Prostate gland (tissue), 2 donors: ENCODE measurements at regions not wholly inside any gene's neighbourhood (a gene's known extent, or its start where the extent isn't known, plus 50 kb on each side); places are given as distances from the start of the nearest gene placed in this dataset.

ENCODE experiments used
- DNase-seq: peaks from one replicate; pipeline ENCODE4 v3.0.0-alpha.2; 2019; ENCODE audit warnings: low spot score
- H3K27ac ChIP-seq, 2 donors: fragments of 200-600 bp; sonication (generic); 2 replicates each; pipeline ENCODE4 v1.5.1; 2017 to 2019
- H3K27me3 ChIP-seq: fragments of 200-600 bp; sonication (generic); replicated peaks from 2 replicates; pipeline ENCODE4 v1.5.1; 2019; ENCODE audit not compliant: insufficient read depth
- H3K36me3 ChIP-seq, 2 donors: fragments of 200-600 bp; sonication (generic); 1 replicate in 1 of 2; 2 replicates in 1 of 2; pipeline versions ENCODE4 v1.5.1 to v1.8.1; 2017 to 2019
- H3K4me1 ChIP-seq: fragments of 200-600 bp; sonication (generic); replicated peaks from 2 replicates; pipeline ENCODE4 v1.5.1; 2019
- H3K4me3 ChIP-seq, 2 donors: fragments of 200-600 bp; sonication (generic); 2 replicates each; pipeline ENCODE4 v1.5.1; 2017 to 2019
- H3K9me3 ChIP-seq: fragments of 200-600 bp; sonication (generic); 2 replicates; pipeline ENCODE4 v1.5.1; 2017
- POLR2A ChIP-seq: fragments of 450-650 bp; IDR thresholded peaks from one replicate; pipeline ENCODE4 v1.6.1; 2016; ENCODE audit warnings: antibody characterized with exemption, mild to moderate bottlenecking
- POLR2AphosphoS5 ChIP-seq: sonication (generic); formaldehyde crosslinking; IDR thresholded peaks from one replicate; pipeline ENCODE4 v1.6.1; 2017; ENCODE audit warnings: antibody characterized with exemption
- WGBS: methylation state at CpG from one replicate; pipeline ENCODE4 v1.1.5; 2018; 5-methylcytosine and 5-hydroxymethylcytosine counted together
- intact Hi-C: fragments of 100-400 bp; cut with DNase I; formaldehyde crosslinking; loops from one replicate; pipeline ENCODE4 v1.14.2; 2022
- TF ChIP-seq, protein P1 (sequence below), 4 experiments: fragments of 200-600 bp in 2 of 4; fragments of 450-650 bp in 2 of 4; sonication (generic) in 2 of 4; IDR thresholded peaks; 1 replicate in 3 of 4; 2 replicates in 1 of 4; pipeline ENCODE4 v1.5.1; 2016 to 2019; ENCODE audit warnings: antibody characterized with exemption in 4 of 4, mild to moderate bottlenecking in 2 of 4, moderate library complexity in 2 of 4

DNA sequence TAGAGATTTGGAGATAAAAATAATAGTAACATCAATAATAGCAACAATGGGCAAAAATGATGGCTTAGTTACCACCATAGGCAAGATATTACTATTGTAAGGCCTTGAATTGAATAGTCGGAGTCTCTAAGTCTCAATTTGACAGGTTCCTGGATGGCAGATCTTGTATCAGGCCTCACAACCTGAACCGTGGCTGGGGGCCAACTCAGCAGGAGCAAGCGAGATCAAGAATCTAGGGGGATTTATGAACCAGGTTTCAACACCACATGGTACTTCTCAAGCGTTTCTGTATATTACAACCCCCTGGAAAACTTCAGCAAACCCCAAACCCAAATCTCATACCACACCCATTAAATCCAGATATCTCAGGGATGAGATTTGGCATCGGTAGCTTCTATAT, 573.8 kb downstream of the LIG4 start:
- Histone ChIP-seq H3K9me3 (no peaks in the 10 kb centered on the region), H3K4me1 (no peaks in the 10 kb centered on the region), H3K27me3 (no peaks in the 10 kb centered on the region), H3K27ac (no peak overlapping the region), H3K4me3 (no peak overlapping the region), H3K36me3 (no peaks in the 10 kb centered on the region)
- TF ChIP-seq POLR2A (no peak), POLR2AphosphoS5 (no peak)
- TF ChIP-seq, protein P1, sequence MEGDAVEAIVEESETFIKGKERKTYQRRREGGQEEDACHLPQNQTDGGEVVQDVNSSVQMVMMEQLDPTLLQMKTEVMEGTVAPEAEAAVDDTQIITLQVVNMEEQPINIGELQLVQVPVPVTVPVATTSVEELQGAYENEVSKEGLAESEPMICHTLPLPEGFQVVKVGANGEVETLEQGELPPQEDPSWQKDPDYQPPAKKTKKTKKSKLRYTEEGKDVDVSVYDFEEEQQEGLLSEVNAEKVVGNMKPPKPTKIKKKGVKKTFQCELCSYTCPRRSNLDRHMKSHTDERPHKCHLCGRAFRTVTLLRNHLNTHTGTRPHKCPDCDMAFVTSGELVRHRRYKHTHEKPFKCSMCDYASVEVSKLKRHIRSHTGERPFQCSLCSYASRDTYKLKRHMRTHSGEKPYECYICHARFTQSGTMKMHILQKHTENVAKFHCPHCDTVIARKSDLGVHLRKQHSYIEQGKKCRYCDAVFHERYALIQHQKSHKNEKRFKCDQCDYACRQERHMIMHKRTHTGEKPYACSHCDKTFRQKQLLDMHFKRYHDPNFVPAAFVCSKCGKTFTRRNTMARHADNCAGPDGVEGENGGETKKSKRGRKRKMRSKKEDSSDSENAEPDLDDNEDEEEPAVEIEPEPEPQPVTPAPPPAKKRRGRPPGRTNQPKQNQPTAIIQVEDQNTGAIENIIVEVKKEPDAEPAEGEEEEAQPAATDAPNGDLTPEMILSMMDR (IDR thresholded peaks at IDR 0.05) = no peak
- intact Hi-C loops = no loop called here
- 87% methylated on average over 5 of the region's 5 CpGs for WGBS
- DNase-seq = no peak

DNA sequence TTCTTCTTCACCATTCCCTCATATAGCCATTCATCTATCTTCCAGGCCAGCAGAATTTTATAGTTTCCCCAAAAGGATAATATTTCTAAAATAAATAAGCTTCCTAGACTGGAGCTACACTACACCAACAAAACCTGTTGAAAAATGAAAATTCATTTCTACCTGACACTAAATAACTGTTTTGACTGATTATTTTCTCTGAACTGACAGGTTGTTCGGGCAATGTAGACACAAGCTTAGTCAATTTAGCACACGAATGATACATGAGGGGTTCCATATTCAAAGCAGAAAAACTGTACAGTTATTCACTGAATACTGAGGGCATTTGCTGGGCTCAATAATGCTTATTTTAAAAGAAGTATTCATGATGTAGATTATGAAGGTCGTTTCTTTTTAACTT, 589.7 kb downstream of the LIG4 start:
- no peak overlapping the region for H3K4me3 ChIP-seq
- no peak for TF ChIP-seq POLR2AphosphoS5
- no peak for TF ChIP-seq POLR2A
- TF ChIP-seq, protein P1 (IDR thresholded peaks at IDR 0.05) = no peak
- intact Hi-C loops = no loop called here
- 87% methylated on average over 3 of the region's 3 CpGs for WGBS
- no peak overlapping the region for H3K27ac ChIP-seq
- H3K4me1 ChIP-seq = no peaks in the 10 kb centered on the region
- no peaks in the 10 kb centered on the region for H3K36me3 ChIP-seq
- H3K9me3 ChIP-seq = no peaks in the 10 kb centered on the region
- no peaks in the 10 kb centered on the region for H3K27me3 ChIP-seq
- DNase-seq = no peak

DNA sequence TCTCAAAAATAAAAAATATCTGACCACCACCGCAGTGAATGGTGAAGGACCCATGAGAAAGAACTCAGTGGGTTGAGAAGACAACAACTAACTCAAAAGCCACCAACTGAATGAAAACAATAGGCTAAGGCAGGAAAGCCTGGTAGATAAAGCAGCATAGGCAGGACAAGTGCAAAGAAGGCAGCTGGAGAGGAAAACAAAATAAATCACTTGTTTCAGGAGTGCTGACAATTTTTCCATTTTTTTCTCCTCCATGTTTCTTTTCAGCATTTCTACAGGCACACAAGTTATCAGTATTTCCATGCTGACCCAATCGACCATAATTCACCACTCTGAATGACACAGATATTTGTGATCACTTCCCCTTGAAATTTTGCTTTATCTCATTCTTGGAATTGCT, 597.8 kb downstream of the LIG4 start:
- intact Hi-C loops = no loop called here
- Histone ChIP-seq H3K4me3 (no peak overlapping the region), H3K4me1 (no peaks in the 10 kb centered on the region), H3K36me3 (no peaks in the 10 kb centered on the region), H3K27me3 (no peaks in the 10 kb centered on the region), H3K27ac (no peak overlapping the region), H3K9me3 (no peaks in the 10 kb centered on the region)
- TF ChIP-seq POLR2A = no peak
- no peak for TF ChIP-seq POLR2AphosphoS5
- TF ChIP-seq, protein P1 (IDR thresholded peaks at IDR 0.05) = no peak
- no peak for DNase-seq
- 72% methylated on average over 2 of the region's 2 CpGs for WGBS

DNA sequence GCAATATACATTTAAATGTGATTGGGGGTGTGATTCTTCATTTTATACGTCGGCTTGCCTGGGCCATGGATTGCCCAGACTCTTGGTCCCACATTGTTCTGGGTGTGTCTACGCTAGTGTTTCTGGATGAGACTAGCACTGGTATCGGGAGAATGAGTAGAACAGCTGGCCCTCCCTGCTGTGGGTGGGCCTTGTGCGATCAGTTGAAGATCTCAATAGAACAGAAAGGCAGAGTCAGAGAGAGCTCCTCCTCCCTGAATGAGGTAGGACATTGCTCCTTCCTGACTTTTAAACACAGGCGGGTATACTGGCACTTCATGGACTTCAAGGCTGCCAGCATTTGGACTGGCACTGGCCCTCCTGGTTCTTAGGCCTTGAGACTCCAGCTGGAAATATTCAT, 603.0 kb downstream of the LIG4 start:
- 97% methylated on average over 6 of the region's 6 CpGs for WGBS
- no peaks in the 10 kb centered on the region for H3K4me1 ChIP-seq
- TF ChIP-seq POLR2AphosphoS5 (no peak), POLR2A (no peak)
- TF ChIP-seq, protein P1 (IDR thresholded peaks at IDR 0.05) = no peak
- intact Hi-C loops = no loop called here
- H3K27me3 ChIP-seq = no peaks in the 10 kb centered on the region
- no peak overlapping the region for H3K4me3 ChIP-seq
- H3K36me3 ChIP-seq = no peaks in the 10 kb centered on the region
- H3K9me3 ChIP-seq = no peaks in the 10 kb centered on the region
- no peak for DNase-seq
- H3K27ac ChIP-seq = no peak overlapping the region

DNA sequence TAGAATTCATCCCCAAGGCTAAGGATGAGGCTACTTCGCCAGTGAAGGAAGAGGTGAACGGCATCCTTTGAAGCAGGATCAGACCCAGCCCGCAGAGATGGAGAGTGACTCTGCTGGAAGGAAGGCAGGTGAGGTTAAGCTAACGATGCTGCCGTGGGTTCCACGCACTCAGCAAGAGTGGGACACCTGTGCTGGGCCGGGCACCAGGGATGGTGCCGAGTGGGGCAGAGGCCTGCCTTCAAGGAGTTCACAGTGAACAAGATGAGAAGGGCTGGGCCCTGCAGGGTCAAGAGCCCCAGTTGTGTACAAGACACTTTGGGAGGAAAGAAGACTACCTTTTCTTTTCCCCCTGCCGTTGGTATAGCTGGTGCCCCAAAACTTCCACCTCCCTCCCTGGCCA, 606.6 kb downstream of the LIG4 start:
- intact Hi-C loops = no loop called here
- H3K27ac ChIP-seq = no peak overlapping the region
- H3K36me3 ChIP-seq = no peaks in the 10 kb centered on the region
- H3K4me3 ChIP-seq = no peak overlapping the region
- H3K9me3 ChIP-seq = no peaks in the 10 kb centered on the region
- H3K4me1 ChIP-seq = no peaks in the 10 kb centered on the region
- TF ChIP-seq, protein P1 (IDR thresholded peaks at IDR 0.05) = no peak
- TF ChIP-seq POLR2A = no peak
- TF ChIP-seq POLR2AphosphoS5 = no peak
- DNase-seq = no peak
- WGBS = 93% methylated on average over 9 of the region's 9 CpGs
- H3K27me3 ChIP-seq = no peaks in the 10 kb centered on the region
